HCT116 (cell line): ENCODE measurements at regions not wholly inside any gene's neighbourhood (a gene's known extent, or its start where the extent isn't known, plus 50 kb on each side); places are given as distances from the start of the nearest gene placed in this dataset.

Experiments used
- ATAC-seq: fragments of 200-7000 bp; cut with Tn5 transposase; 2 replicates; pipeline ENCODE4 v1.9.1; 2020; ENCODE audit warnings: mild to moderate bottlenecking, moderate library complexity
- BruUV-seq: library from RNA; stranded (reverse); fragments of 400-500 nt; replicated peaks from 2 replicates; lab custom pipeline; 2021; lab: Mats Ljungman, UMichigan
- CTCF ChIA-PET: fragments of 300-600 bp; sonication (Branson Sonifier 250); formaldehyde crosslinking; loops from one replicate; lab custom pipeline; 2021; ENCODE audit warnings: antibody characterized with exemption; lab: Charles Lee
- POLR2A ChIA-PET: fragments of 300-600, 350-600 bp; sonication (Branson Sonifier 250); formaldehyde crosslinking; loops from one replicate; lab custom pipeline; 2021; ENCODE audit warnings: antibody characterized with exemption; lab: Charles Lee
- RAD21 ChIA-PET, 2 experiments: fragments of 300-600 bp; sonication (Branson Sonifier 250); formaldehyde crosslinking; loops; one replicate each; lab custom pipeline; 2023; ENCODE audit warnings: low total read pairs in 2 of 2; ENCODE audit not compliant: uncharacterized antibody in 2 of 2, unreplicated experiment in 2 of 2, low non-redundant PET in 1 of 2; lab: Charles Lee
- DNase-seq: peaks from one replicate; pipeline ENCODE4 v3.0.0-alpha.2; 2010; ENCODE audit warnings: low read depth, low spot score
- H2AFZ ChIP-seq: fragments of 200-600 bp; shearing (Covaris generic), sonication (generic); 2 replicates; pipeline ENCODE4 v1.6.1; 2017; ENCODE audit warnings: low read depth, mixed run types, mixed read lengths, antibody characterized with exemption, low read length; ENCODE audit not compliant: poor library complexity, severe bottlenecking
- H3K27ac ChIP-seq: 2 replicates; pipeline ENCODE4 v1.5.1; 2012; ENCODE audit warnings: low read depth, low read length
- H3K27me3 ChIP-seq: fragments of 200-600 bp; sonication (generic); 2 replicates; pipeline ENCODE4 v1.6.1; 2016; ENCODE audit warnings: mixed run types, low read length, mixed read lengths; ENCODE audit not compliant: insufficient read depth
- H3K36me3 ChIP-seq, 2 experiments: fragments of 200-500 bp in 1 of 2; fragments of 200-600 bp in 1 of 2; sonication (Bioruptor generic) in 1 of 2; sonication (generic) in 1 of 2; 2 replicates each; pipeline versions ENCODE4 v1.5.1 to v1.6.1; 2014 to 2016; ENCODE audit warnings: low read length in 2 of 2, inconsistent platforms in 1 of 2, mixed read lengths in 1 of 2, mixed run types in 1 of 2; ENCODE audit not compliant: insufficient read depth in 2 of 2, control insufficient read depth in 1 of 2
- H3K4me1 ChIP-seq, 2 experiments: fragments of 200-600 bp in 1 of 2; sonication (generic) in 1 of 2; 2 replicates each; pipeline versions ENCODE4 v1.5.1 to v1.6.1; 2012 to 2017; ENCODE audit warnings: low read length in 2 of 2, inconsistent platforms in 1 of 2, mild to moderate bottlenecking in 1 of 2, mixed read lengths in 1 of 2, mixed run types in 1 of 2, moderate library complexity in 1 of 2; ENCODE audit not compliant: insufficient read depth in 2 of 2, control insufficient read depth in 1 of 2
- H3K4me2 ChIP-seq: fragments of 200-600 bp; sonication (generic); 2 replicates; pipeline ENCODE4 v1.6.1; 2017; ENCODE audit warnings: mixed run types, low read length, mixed read lengths
- H3K4me3 ChIP-seq, 2 experiments: fragments of 200-600 bp in 1 of 2; sonication (generic) in 1 of 2; replicated peaks in 1 of 2; 2 replicates each; pipeline ENCODE4 v1.5.1; 2011 to 2016; ENCODE audit warnings: low read length in 2 of 2, control low read depth in 1 of 2, low read depth in 1 of 2, mild to moderate bottlenecking in 1 of 2, mixed read lengths in 1 of 2, mixed run types in 1 of 2
- H3K79me2 ChIP-seq: fragments of 200-600 bp; sonication (generic); 2 replicates; pipeline ENCODE4 v1.6.1; 2017; ENCODE audit warnings: mild to moderate bottlenecking, mixed run types, low read length, moderate library complexity, mixed read lengths; ENCODE audit not compliant: insufficient read depth
- H3K9ac ChIP-seq: fragments of 200-600 bp; sonication (generic); 2 replicates; pipeline ENCODE4 v1.6.1; 2016; ENCODE audit warnings: low read length, mixed read lengths
- H3K9me2 ChIP-seq: fragments of 200-600 bp; sonication (generic), shearing (Covaris generic); 2 replicates; pipeline ENCODE4 v1.6.1; 2017; ENCODE audit warnings: mixed run types, mild to moderate bottlenecking, moderate library complexity; ENCODE audit not compliant: insufficient read depth
- H3K9me3 ChIP-seq, 2 experiments: fragments of 200-500 bp in 1 of 2; fragments of 200-600 bp in 1 of 2; sonication (Bioruptor generic) in 1 of 2; sonication (generic) in 1 of 2; 2 replicates each; pipeline ENCODE4 v1.6.1; 2014 to 2017; ENCODE audit warnings: low read length in 2 of 2, mixed read lengths in 2 of 2, inconsistent platforms in 1 of 2, low read depth in 1 of 2, mild to moderate bottlenecking in 1 of 2, mixed run types in 1 of 2, moderate library complexity in 1 of 2; ENCODE audit not compliant: control insufficient read depth in 1 of 2, insufficient read depth in 1 of 2
- H4K20me1 ChIP-seq: fragments of 200-600 bp; sonication (generic), shearing (Covaris generic); 2 replicates; pipeline ENCODE4 v1.6.1; 2017; ENCODE audit warnings: mixed run types, mild to moderate bottlenecking, moderate library complexity; ENCODE audit not compliant: insufficient read depth
- ATF3 ChIP-seq: IDR thresholded peaks from 2 replicates; pipeline ENCODE4 v1.6.1; 2012
- CBX3 ChIP-seq: IDR thresholded peaks from 2 replicates; pipeline ENCODE4 v1.6.1; 2012; ENCODE audit warnings: low read depth
- EZH2phosphoT487 ChIP-seq: fragments of 200-600 bp; IDR thresholded peaks from 2 replicates; pipeline ENCODE4 v1.6.1; 2018; ENCODE audit warnings: antibody characterized with exemption, borderline replicate concordance
- FOSL1 ChIP-seq: IDR thresholded peaks from 2 replicates; pipeline ENCODE4 v1.6.1; 2012; ENCODE audit warnings: low read depth
- JUND ChIP-seq: IDR thresholded peaks from 2 replicates; pipeline ENCODE4 v1.6.1; 2012
- MAX ChIP-seq: IDR thresholded peaks from 2 replicates; pipeline ENCODE4 v1.6.1; 2012
- POLR2A ChIP-seq: IDR thresholded peaks from 2 replicates; pipeline ENCODE4 v1.7.0; 2011; ENCODE audit warnings: borderline replicate concordance; ENCODE audit not compliant: insufficient read depth, insufficient read length; ENCODE audit errors: extremely low read depth
- POLR2AphosphoS5 ChIP-seq: IDR thresholded peaks from 2 replicates; pipeline ENCODE4 v1.6.1; 2011; ENCODE audit warnings: mild to moderate bottlenecking, low read depth, low read length, moderate library complexity
- RAD21 ChIP-seq: IDR thresholded peaks from 2 replicates; pipeline ENCODE4 v1.6.1; 2012; ENCODE audit warnings: low read depth, mild to moderate bottlenecking
- SIN3A ChIP-seq: IDR thresholded peaks from 2 replicates; pipeline ENCODE4 v1.6.1; 2012; ENCODE audit warnings: low read depth
- SP1 ChIP-seq: IDR thresholded peaks from 2 replicates; pipeline ENCODE4 v1.6.1; 2012; ENCODE audit warnings: low read depth
- TCF7L2 ChIP-seq: IDR thresholded peaks from 2 replicates; pipeline ENCODE4 v1.7.0; 2011; ENCODE audit warnings: borderline replicate concordance, inconsistent platforms; ENCODE audit not compliant: insufficient read depth, insufficient read length; ENCODE audit errors: extremely low read depth
- intact Hi-C: fragments of 100-400 bp; cut with micrococcal nuclease; formaldehyde crosslinking; loops from 2 replicates; pipeline ENCODE4 v1.10.0; 2022

- no peak for TF ChIP-seq ATF3
- TF ChIP-seq MAX = no peak
- no peak for TF ChIP-seq SIN3A
- TF ChIP-seq TCF7L2 = no peak
- no peak for TF ChIP-seq JUND
- TF ChIP-seq EZH2phosphoT487 = no peak
- no peak for TF ChIP-seq POLR2A
- DNase-seq (no peak), ATAC-seq (no peak)
- H3K9ac ChIP-seq = no peak overlapping the region
- H3K4me1 ChIP-seq = peaks cover 26 to 67% of the 10 kb centered on the region in 2 experiments
- H3K9me3 ChIP-seq = no peaks in the 10 kb centered on the region
- no peak overlapping the region for H3K4me2 ChIP-seq
- no TSS peak for BruUV-seq
- ChIA-PET RAD21 (interaction anchor here in 1 of 2 experiments (0.7 kb wide), 1 partner anchor 587 kb away, joined by 3 read pairs; no protein-coding TSS in a partner anchor), POLR2A (no interaction called here), CTCF (no interaction called here)
- H3K4me3 ChIP-seq = no peak overlapping the region
- no peaks in the 10 kb centered on the region for H3K79me2 ChIP-seq
- intact Hi-C loops = no loop called here
- H3K27me3 ChIP-seq = no peaks in the 10 kb centered on the region
- no peak overlapping the region for H3K27ac ChIP-seq
- no peaks in the 10 kb centered on the region for H4K20me1 ChIP-seq
- H3K36me3 ChIP-seq = no peaks in the 10 kb centered on the region
- no peak overlapping the region for H2AFZ ChIP-seq
- H3K9me2 ChIP-seq = no peaks in the 10 kb centered on the region
Measured at GRCh38 chr13:110014719-110015118, 228.3 kb upstream of the IRS2 start.

GRCh38 chr13:110012102-110012739 lies 225.8 kb upstream of the IRS2 start:
- H3K9ac ChIP-seq = peak overlapping the region; percentile 31; the same call in 1 of the 2 replicates
- CTCF ChIA-PET = no interaction called here
- no TSS peak for BruUV-seq
- H3K9me2 ChIP-seq = no peaks in the 10 kb centered on the region
- POLR2A ChIA-PET = no interaction called here
- no peaks in the 10 kb centered on the region for H3K9me3 ChIP-seq
- peaks cover 20 to 60% of the 10 kb centered on the region in 2 experiments for H3K4me1 ChIP-seq
- intact Hi-C loops = no loop called here
- H4K20me1 ChIP-seq = no peaks in the 10 kb centered on the region
- ATAC-seq (peak; percentile 83), DNase-seq (peak; percentile 60)
- no peaks in the 10 kb centered on the region for H3K79me2 ChIP-seq
- RAD21 ChIA-PET = no interaction called here
- H3K4me3 ChIP-seq = peak overlapping the region in 1 of 2 experiments; percentile 17; a peak in 1 of 4 replicates
- H2AFZ ChIP-seq = peak overlapping the region; percentile 55
- H3K36me3 ChIP-seq = no peaks in the 10 kb centered on the region
- H3K27me3 ChIP-seq = no peaks in the 10 kb centered on the region
- TF ChIP-seq JUND (peak; percentile 52), RAD21 (0 out of 2 replicates have a peak, but pooled peaks have one; percentile 11), FOSL1 (peak; percentile 26; the same call in 1 of the 2 replicates), POLR2AphosphoS5 (no peak), SP1 (peak; percentile 60), CBX3 (peak; percentile 10; the same call in 1 of the 2 replicates)
- peak overlapping the region; percentile 69 for H3K4me2 ChIP-seq
- H3K27ac ChIP-seq = peak overlapping the region; percentile 42; the same call in 1 of the 2 replicates
